GM23338 (cell line): ENCODE measurements at regions not wholly inside any gene's neighbourhood (a gene's known extent, or its start where the extent isn't known, plus 50 kb on each side); places are given as distances from the start of the nearest gene placed in this dataset.

Experiments used
- ATAC-seq: fragments of 200-7000 bp; cut with Tn5 transposase; 3 replicates; pipeline ENCODE4 v1.9.1; 2020
- DNase-seq: peaks from one replicate; pipeline ENCODE4 v3.0.0-alpha.2; 2015; ENCODE audit warnings: low spot score
- H2AFZ ChIP-seq: fragments of 200-600 bp; sonication (generic); 2 replicates; pipeline ENCODE4 v1.8.0; 2016; ENCODE audit warnings: antibody characterized with exemption, mild to moderate bottlenecking, moderate library complexity
- H3F3A ChIP-seq: fragments of 200-600 bp; sonication (generic); replicated peaks from 2 replicates; pipeline ENCODE4 v1.8.0; 2017; ENCODE audit warnings: antibody characterized with exemption, mixed run types, low read depth
- H3K27ac ChIP-seq: fragments of 200-600 bp; sonication (generic); 2 replicates; pipeline ENCODE4 v1.6.1; 2016; ENCODE audit warnings: low read depth
- H3K27me3 ChIP-seq: fragments of 200-600 bp; sonication (generic); 2 replicates; pipeline ENCODE4 v1.8.0; 2016; ENCODE audit warnings: mild to moderate bottlenecking, mixed run types, moderate library complexity; ENCODE audit not compliant: insufficient read depth
- H3K36me3 ChIP-seq: fragments of 200-600 bp; sonication (generic); 2 replicates; pipeline ENCODE4 v1.8.0; 2016; ENCODE audit warnings: mild to moderate bottlenecking; ENCODE audit not compliant: insufficient read depth
- H3K4me1 ChIP-seq: fragments of 200-600 bp; sonication (generic); 2 replicates; pipeline ENCODE4 v1.8.0; 2016; ENCODE audit warnings: mild to moderate bottlenecking, moderate library complexity; ENCODE audit not compliant: insufficient read depth
- H3K4me2 ChIP-seq: fragments of 200-600 bp; sonication (generic); 2 replicates; pipeline ENCODE4 v1.7.1; 2017; ENCODE audit warnings: mixed run types
- H3K4me3 ChIP-seq: fragments of 200-600 bp; sonication (generic); 2 replicates; pipeline ENCODE4 v1.6.1; 2016; ENCODE audit warnings: mixed run types
- H3K79me2 ChIP-seq: fragments of 200-600 bp; sonication (generic); replicated peaks from 2 replicates; pipeline ENCODE4 v1.8.0; 2017; ENCODE audit warnings: mild to moderate bottlenecking; ENCODE audit not compliant: insufficient read depth
- H3K9me2 ChIP-seq: fragments of 200-600 bp; sonication (generic); 2 replicates; pipeline ENCODE4 v1.8.0; 2017; ENCODE audit not compliant: insufficient read depth
- H4K20me1 ChIP-seq: fragments of 200-600 bp; sonication (generic); replicated peaks from 2 replicates; pipeline ENCODE4 v1.8.0; 2017; ENCODE audit warnings: mild to moderate bottlenecking; ENCODE audit not compliant: insufficient read depth
- H3K27ac Mint-ChIP-seq: 2 replicates; pipeline ENCODE4 v1.8.0; 2020; ENCODE audit warnings: inconsistent platforms, mild to moderate bottlenecking, moderate library complexity, mixed read lengths
- H3K27me3 Mint-ChIP-seq: 3 replicates; pipeline ENCODE4 v1.8.0; 2022; ENCODE audit warnings: low read depth, mild to moderate bottlenecking, moderate library complexity, mixed read lengths, inconsistent platforms; ENCODE audit not compliant: insufficient read depth, poor library complexity
- H3K36me3 Mint-ChIP-seq: 3 replicates; pipeline ENCODE4 v1.8.0; 2021; ENCODE audit warnings: low read depth, mild to moderate bottlenecking, inconsistent platforms, moderate library complexity, mixed read lengths
- H3K4me1 Mint-ChIP-seq: 3 replicates; pipeline ENCODE4 v1.8.0; 2020; ENCODE audit warnings: mild to moderate bottlenecking, inconsistent platforms, mixed read lengths
- H3K4me3 Mint-ChIP-seq: 3 replicates; pipeline ENCODE4 v1.8.0; 2021; ENCODE audit warnings: moderate library complexity, mild to moderate bottlenecking, inconsistent platforms, mixed read lengths
- H3K9me3 Mint-ChIP-seq: 3 replicates; pipeline ENCODE4 v1.8.0; 2020; ENCODE audit warnings: moderate library complexity, mild to moderate bottlenecking, inconsistent platforms, mixed read lengths
- CREB1 ChIP-seq: fragments of 250-450 bp; sonication (Bioruptor Pico); IDR thresholded peaks from 2 replicates; pipeline ENCODE4 v1.5.0; 2020; ENCODE audit warnings: low read depth, mild to moderate bottlenecking, moderate library complexity
- EZH2 ChIP-seq: fragments of 200-600 bp; sonication (generic); IDR thresholded peaks from one replicate; pipeline ENCODE4 v1.8.0; 2017; ENCODE audit warnings: antibody characterized with exemption, mild to moderate bottlenecking, low read depth; ENCODE audit not compliant: unreplicated experiment
- EZH2phosphoT487 ChIP-seq: fragments of 200-600 bp; sonication (generic); IDR thresholded peaks from one replicate; pipeline ENCODE4 v1.8.1; 2018; ENCODE audit warnings: antibody characterized with exemption; ENCODE audit not compliant: unreplicated experiment
- JUNB ChIP-seq: IDR thresholded peaks from one replicate; pipeline ENCODE4 v1.6.1; 2016; ENCODE audit warnings: antibody characterized with exemption; ENCODE audit not compliant: unreplicated experiment
- NANOG ChIP-seq: IDR thresholded peaks from 2 replicates; pipeline ENCODE4 v1.6.1; 2016; ENCODE audit warnings: antibody characterized with exemption, borderline replicate concordance
- POLR2AphosphoS5 ChIP-seq: IDR thresholded peaks from 2 replicates; pipeline ENCODE4 v1.6.1; 2016; ENCODE audit warnings: antibody characterized with exemption, low read depth
- STAT1 ChIP-seq: IDR thresholded peaks from one replicate; pipeline ENCODE4 v1.6.1; 2016; ENCODE audit warnings: antibody characterized with exemption; ENCODE audit not compliant: unreplicated experiment
- ZNF114 ChIP-seq: fragments of 250-450 bp; sonication (Bioruptor Pico); IDR thresholded peaks from 2 replicates; pipeline ENCODE4 v1.5.0; 2020; ENCODE audit warnings: mild to moderate bottlenecking, moderate library complexity
- ZNF331 ChIP-seq: fragments of 250-450 bp; sonication (Bioruptor Pico); IDR thresholded peaks from 2 replicates; pipeline ENCODE4 v1.5.0; 2020; ENCODE audit warnings: low read depth, mild to moderate bottlenecking, moderate library complexity
- TF ChIP-seq, protein P1 (sequence below): IDR thresholded peaks from 2 replicates; pipeline ENCODE4 v1.6.1; 2016; ENCODE audit warnings: antibody characterized with exemption
- TF ChIP-seq, protein P2 (sequence below), 2 experiments: fragments of 200-600 bp in 1 of 2; sonication (generic) in 1 of 2; conservative IDR thresholded peaks; 2 replicates each; pipeline versions ENCODE4 v1.5.1 to v1.6.1; 2016 to 2017; ENCODE audit warnings: antibody characterized with exemption in 2 of 2, low read depth in 2 of 2, mild to moderate bottlenecking in 2 of 2, moderate library complexity in 1 of 2
- TF ChIP-seq, protein P3 (sequence below): IDR thresholded peaks from one replicate; pipeline ENCODE4 v1.6.1; 2018; ENCODE audit warnings: antibody characterized with exemption; ENCODE audit not compliant: unreplicated experiment
- TF ChIP-seq, protein P4 (sequence below): fragments of 250-450 bp; sonication (Bioruptor Pico); IDR thresholded peaks from 2 replicates; pipeline ENCODE4 v1.5.0; 2020; ENCODE audit warnings: mild to moderate bottlenecking, moderate library complexity

DNA sequence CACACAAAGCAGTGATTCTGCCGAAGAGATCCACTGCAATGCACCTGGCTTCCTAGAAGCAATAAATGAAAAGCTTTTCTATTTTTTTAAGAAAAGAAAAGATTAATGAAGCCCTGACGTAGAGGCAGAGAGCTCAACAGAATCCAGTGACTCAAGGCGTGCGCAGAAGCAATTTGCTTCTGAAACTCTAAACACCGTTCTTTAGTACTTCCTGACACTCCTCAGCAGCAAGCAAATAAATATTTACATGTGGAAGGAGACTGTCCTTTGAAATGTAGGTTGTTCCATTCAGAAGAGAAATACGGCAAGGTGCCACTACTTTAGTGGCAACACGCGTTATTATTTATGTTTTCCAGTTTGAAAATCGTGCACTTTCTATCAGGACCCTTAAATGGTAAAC lies 126.2 kb upstream of the ZNF516 start:
- Mint-ChIP-seq H3K36me3 (no peaks in the 10 kb centered on the region), H3K27ac (no peak overlapping the region), H3K4me3 (peak overlapping the region; percentile 80), H3K27me3 (peaks cover 26% of the 10 kb centered on the region), H3K4me1 (peaks cover 42% of the 10 kb centered on the region), H3K9me3 (no peaks in the 10 kb centered on the region; the same call in 2 of the 3 replicates)
- peaks cover 8% of the 10 kb centered on the region; the same call in 1 of the 2 replicates for H3F3A ChIP-seq
- H3K4me3 ChIP-seq = peak overlapping the region; percentile 57
- peak overlapping the region; percentile 84 for H3K4me2 ChIP-seq
- no peaks in the 10 kb centered on the region; the same call in 1 of the 2 replicates for H3K36me3 ChIP-seq
- H2AFZ ChIP-seq = peak overlapping the region; percentile 96
- no peaks in the 10 kb centered on the region for H3K9me2 ChIP-seq
- peak overlapping the region; percentile 26; the same call in 1 of the 2 replicates for H3K27ac ChIP-seq
- ATAC-seq (peak; percentile 5; the same call in 2 of the 3 replicates), DNase-seq (peak; percentile 23)
- no peaks in the 10 kb centered on the region for H4K20me1 ChIP-seq
- H3K27me3 ChIP-seq = peaks cover 47% of the 10 kb centered on the region
- H3K4me1 ChIP-seq = peaks cover 42% of the 10 kb centered on the region
- H3K79me2 ChIP-seq = no peaks in the 10 kb centered on the region
- TF ChIP-seq, protein P1, sequence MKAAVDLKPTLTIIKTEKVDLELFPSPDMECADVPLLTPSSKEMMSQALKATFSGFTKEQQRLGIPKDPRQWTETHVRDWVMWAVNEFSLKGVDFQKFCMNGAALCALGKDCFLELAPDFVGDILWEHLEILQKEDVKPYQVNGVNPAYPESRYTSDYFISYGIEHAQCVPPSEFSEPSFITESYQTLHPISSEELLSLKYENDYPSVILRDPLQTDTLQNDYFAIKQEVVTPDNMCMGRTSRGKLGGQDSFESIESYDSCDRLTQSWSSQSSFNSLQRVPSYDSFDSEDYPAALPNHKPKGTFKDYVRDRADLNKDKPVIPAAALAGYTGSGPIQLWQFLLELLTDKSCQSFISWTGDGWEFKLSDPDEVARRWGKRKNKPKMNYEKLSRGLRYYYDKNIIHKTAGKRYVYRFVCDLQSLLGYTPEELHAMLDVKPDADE = no peak
- TF ChIP-seq ZNF331 (CRISPR knock-in tag) = no peak
- no peak for TF ChIP-seq POLR2AphosphoS5
- TF ChIP-seq NANOG = no peak; the same call in 1 of the 2 replicates
- TF ChIP-seq JUNB = no peak
- TF ChIP-seq CREB1 (CRISPR knock-in tag) = no peak
- TF ChIP-seq ZNF114 = no peak
- no peak for TF ChIP-seq EZH2phosphoT487
- TF ChIP-seq, protein P2, sequence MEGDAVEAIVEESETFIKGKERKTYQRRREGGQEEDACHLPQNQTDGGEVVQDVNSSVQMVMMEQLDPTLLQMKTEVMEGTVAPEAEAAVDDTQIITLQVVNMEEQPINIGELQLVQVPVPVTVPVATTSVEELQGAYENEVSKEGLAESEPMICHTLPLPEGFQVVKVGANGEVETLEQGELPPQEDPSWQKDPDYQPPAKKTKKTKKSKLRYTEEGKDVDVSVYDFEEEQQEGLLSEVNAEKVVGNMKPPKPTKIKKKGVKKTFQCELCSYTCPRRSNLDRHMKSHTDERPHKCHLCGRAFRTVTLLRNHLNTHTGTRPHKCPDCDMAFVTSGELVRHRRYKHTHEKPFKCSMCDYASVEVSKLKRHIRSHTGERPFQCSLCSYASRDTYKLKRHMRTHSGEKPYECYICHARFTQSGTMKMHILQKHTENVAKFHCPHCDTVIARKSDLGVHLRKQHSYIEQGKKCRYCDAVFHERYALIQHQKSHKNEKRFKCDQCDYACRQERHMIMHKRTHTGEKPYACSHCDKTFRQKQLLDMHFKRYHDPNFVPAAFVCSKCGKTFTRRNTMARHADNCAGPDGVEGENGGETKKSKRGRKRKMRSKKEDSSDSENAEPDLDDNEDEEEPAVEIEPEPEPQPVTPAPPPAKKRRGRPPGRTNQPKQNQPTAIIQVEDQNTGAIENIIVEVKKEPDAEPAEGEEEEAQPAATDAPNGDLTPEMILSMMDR (conservative IDR thresholded peaks at IDR 0.05; ENCODE audit: low read depth in 2 of 2) = no peak
- TF ChIP-seq, protein P3, sequence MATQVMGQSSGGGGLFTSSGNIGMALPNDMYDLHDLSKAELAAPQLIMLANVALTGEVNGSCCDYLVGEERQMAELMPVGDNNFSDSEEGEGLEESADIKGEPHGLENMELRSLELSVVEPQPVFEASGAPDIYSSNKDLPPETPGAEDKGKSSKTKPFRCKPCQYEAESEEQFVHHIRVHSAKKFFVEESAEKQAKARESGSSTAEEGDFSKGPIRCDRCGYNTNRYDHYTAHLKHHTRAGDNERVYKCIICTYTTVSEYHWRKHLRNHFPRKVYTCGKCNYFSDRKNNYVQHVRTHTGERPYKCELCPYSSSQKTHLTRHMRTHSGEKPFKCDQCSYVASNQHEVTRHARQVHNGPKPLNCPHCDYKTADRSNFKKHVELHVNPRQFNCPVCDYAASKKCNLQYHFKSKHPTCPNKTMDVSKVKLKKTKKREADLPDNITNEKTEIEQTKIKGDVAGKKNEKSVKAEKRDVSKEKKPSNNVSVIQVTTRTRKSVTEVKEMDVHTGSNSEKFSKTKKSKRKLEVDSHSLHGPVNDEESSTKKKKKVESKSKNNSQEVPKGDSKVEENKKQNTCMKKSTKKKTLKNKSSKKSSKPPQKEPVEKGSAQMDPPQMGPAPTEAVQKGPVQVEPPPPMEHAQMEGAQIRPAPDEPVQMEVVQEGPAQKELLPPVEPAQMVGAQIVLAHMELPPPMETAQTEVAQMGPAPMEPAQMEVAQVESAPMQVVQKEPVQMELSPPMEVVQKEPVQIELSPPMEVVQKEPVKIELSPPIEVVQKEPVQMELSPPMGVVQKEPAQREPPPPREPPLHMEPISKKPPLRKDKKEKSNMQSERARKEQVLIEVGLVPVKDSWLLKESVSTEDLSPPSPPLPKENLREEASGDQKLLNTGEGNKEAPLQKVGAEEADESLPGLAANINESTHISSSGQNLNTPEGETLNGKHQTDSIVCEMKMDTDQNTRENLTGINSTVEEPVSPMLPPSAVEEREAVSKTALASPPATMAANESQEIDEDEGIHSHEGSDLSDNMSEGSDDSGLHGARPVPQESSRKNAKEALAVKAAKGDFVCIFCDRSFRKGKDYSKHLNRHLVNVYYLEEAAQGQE = no peak
- no peak for TF ChIP-seq STAT1
- no peak for TF ChIP-seq EZH2
- TF ChIP-seq, protein P4, sequence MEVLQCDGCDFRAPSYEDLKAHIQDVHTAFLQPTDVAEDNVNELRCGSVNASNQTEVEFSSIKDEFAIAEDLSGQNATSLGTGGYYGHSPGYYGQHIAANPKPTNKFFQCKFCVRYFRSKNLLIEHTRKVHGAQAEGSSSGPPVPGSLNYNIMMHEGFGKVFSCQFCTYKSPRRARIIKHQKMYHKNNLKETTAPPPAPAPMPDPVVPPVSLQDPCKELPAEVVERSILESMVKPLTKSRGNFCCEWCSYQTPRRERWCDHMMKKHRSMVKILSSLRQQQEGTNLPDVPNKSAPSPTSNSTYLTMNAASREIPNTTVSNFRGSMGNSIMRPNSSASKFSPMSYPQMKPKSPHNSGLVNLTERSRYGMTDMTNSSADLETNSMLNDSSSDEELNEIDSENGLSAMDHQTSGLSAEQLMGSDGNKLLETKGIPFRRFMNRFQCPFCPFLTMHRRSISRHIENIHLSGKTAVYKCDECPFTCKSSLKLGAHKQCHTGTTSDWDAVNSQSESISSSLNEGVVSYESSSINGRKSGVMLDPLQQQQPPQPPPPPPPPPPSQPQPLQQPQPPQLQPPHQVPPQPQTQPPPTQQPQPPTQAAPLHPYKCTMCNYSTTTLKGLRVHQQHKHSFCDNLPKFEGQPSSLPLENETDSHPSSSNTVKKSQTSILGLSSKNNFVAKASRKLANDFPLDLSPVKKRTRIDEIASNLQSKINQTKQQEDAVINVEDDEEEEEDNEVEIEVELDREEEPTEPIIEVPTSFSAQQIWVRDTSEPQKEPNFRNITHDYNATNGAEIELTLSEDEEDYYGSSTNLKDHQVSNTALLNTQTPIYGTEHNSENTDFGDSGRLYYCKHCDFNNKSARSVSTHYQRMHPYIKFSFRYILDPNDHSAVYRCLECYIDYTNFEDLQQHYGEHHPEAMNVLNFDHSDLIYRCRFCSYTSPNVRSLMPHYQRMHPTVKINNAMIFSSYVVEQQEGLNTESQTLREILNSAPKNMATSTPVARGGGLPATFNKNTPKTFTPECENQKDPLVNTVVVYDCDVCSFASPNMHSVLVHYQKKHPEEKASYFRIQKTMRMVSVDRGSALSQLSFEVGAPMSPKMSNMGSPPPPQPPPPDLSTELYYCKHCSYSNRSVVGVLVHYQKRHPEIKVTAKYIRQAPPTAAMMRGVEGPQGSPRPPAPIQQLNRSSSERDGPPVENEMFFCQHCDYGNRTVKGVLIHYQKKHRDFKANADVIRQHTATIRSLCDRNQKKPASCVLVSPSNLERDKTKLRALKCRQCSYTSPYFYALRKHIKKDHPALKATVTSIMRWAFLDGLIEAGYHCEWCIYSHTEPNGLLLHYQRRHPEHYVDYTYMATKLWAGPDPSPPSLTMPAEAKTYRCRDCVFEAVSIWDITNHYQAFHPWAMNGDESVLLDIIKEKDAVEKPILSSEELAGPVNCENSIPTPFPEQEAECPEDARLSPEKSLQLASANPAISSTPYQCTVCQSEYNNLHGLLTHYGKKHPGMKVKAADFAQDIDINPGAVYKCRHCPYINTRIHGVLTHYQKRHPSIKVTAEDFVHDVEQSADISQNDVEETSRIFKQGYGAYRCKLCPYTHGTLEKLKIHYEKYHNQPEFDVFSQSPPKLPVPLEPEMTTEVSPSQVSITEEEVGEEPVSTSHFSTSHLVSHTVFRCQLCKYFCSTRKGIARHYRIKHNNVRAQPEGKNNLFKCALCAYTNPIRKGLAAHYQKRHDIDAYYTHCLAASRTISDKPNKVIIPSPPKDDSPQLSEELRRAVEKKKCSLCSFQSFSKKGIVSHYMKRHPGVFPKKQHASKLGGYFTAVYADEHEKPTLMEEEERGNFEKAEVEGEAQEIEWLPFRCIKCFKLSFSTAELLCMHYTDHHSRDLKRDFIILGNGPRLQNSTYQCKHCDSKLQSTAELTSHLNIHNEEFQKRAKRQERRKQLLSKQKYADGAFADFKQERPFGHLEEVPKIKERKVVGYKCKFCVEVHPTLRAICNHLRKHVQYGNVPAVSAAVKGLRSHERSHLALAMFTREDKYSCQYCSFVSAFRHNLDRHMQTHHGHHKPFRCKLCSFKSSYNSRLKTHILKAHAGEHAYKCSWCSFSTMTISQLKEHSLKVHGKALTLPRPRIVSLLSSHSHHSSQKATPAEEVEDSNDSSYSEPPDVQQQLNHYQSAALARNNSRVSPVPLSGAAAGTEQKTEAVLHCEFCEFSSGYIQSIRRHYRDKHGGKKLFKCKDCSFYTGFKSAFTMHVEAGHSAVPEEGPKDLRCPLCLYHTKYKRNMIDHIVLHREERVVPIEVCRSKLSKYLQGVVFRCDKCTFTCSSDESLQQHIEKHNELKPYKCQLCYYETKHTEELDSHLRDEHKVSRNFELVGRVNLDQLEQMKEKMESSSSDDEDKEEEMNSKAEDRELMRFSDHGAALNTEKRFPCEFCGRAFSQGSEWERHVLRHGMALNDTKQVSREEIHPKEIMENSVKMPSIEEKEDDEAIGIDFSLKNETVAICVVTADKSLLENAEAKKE (CRISPR knock-in tag) = no peak
